Activated CD8-positive, alpha-beta T cell treated with anti-CD3 and anti-CD28 coated beads for 36 hours (primary cell): ENCODE measurements at regions not wholly inside any gene's neighbourhood (a gene's known extent, or its start where the extent isn't known, plus 50 kb on each side); places are given as distances from the start of the nearest gene placed in this dataset.

Source experiments
- ATAC-seq: fragments of 200-7000 bp; cut with Tn5 transposase; one replicate; pipeline ENCODE4 v1.10.0; 2021; ENCODE audit warnings: mild to moderate bottlenecking, moderate library complexity
- CTCF ChIA-PET: fragments of 350-600 bp; sonication (Branson Sonifier 250); formaldehyde crosslinking; loops from one replicate; lab custom pipeline; 2021; ENCODE audit warnings: antibody characterized with exemption; lab: Charles Lee
- POLR2A ChIA-PET: fragments of 350-600 bp; sonication (Branson Sonifier 250); formaldehyde crosslinking; loops from one replicate; lab custom pipeline; 2021; ENCODE audit warnings: antibody characterized with exemption; lab: Charles Lee
- DNase-seq: peaks from one replicate; pipeline ENCODE4 v3.0.0-alpha.2; 2020
- H3K27ac Mint-ChIP-seq: one replicate; pipeline ENCODE4 v1.8.0; 2021; ENCODE audit warnings: mild to moderate bottlenecking, mixed read lengths
- H3K27me3 Mint-ChIP-seq: one replicate; pipeline ENCODE4 v1.8.0; 2021; ENCODE audit warnings: mixed read lengths
- H3K36me3 Mint-ChIP-seq: one replicate; pipeline ENCODE4 v1.8.0; 2021; ENCODE audit warnings: low read depth, mixed read lengths
- H3K4me1 Mint-ChIP-seq: one replicate; pipeline ENCODE4 v1.8.0; 2021; ENCODE audit warnings: low read depth, mixed read lengths
- H3K4me3 Mint-ChIP-seq: one replicate; pipeline ENCODE4 v1.8.0; 2021; ENCODE audit warnings: mild to moderate bottlenecking, moderate library complexity, mixed read lengths
- H3K9me3 Mint-ChIP-seq: one replicate; pipeline ENCODE4 v1.8.0; 2021; ENCODE audit warnings: mixed read lengths
- intact Hi-C: fragments of 100-400 bp; cut with micrococcal nuclease; formaldehyde crosslinking; loops from one replicate; pipeline ENCODE4 v1.10.0; 2022
- TF ChIP-seq, protein P1 (sequence below): fragments of 200-600 bp; IDR thresholded peaks from one replicate; pipeline ENCODE4 v1.8.0; 2022; ENCODE audit warnings: antibody characterized with exemption, mild to moderate bottlenecking

DNA sequence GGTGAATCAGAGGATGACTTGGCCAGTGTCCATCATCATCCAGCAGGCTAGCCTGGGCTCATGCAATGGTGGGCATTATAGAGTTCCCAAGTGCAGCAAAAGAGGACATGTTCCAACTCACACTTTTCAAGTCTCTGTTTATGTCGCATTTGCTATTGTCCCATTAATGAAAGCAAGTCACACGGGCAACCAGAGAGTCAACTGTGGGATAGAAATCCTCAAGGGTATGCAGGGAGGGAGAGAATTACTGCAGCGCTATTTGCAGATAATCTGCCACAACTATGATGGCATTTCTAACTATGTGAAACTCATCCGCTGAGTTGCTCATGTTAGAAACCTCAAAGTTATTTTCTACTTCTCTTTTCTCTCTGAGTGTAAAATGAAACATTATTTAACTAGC is 78.5 kb upstream of the TAB3 start:
- H3K36me3 Mint-ChIP-seq: no peaks in the 10 kb centered on the region
- intact Hi-C loops: no loop called here
- ChIA-PET CTCF (no interaction called here), POLR2A (no interaction called here)
- ATAC-seq (no peak), DNase-seq (no peak)
- peaks cover 5% of the 10 kb centered on the region for H3K4me1 Mint-ChIP-seq
- no peaks in the 10 kb centered on the region for H3K27me3 Mint-ChIP-seq
- TF ChIP-seq, protein P1, sequence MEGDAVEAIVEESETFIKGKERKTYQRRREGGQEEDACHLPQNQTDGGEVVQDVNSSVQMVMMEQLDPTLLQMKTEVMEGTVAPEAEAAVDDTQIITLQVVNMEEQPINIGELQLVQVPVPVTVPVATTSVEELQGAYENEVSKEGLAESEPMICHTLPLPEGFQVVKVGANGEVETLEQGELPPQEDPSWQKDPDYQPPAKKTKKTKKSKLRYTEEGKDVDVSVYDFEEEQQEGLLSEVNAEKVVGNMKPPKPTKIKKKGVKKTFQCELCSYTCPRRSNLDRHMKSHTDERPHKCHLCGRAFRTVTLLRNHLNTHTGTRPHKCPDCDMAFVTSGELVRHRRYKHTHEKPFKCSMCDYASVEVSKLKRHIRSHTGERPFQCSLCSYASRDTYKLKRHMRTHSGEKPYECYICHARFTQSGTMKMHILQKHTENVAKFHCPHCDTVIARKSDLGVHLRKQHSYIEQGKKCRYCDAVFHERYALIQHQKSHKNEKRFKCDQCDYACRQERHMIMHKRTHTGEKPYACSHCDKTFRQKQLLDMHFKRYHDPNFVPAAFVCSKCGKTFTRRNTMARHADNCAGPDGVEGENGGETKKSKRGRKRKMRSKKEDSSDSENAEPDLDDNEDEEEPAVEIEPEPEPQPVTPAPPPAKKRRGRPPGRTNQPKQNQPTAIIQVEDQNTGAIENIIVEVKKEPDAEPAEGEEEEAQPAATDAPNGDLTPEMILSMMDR: no peak
- H3K9me3 Mint-ChIP-seq: no peaks in the 10 kb centered on the region
- H3K4me3 Mint-ChIP-seq: no peak overlapping the region
- H3K27ac Mint-ChIP-seq: no peak overlapping the region

DNA sequence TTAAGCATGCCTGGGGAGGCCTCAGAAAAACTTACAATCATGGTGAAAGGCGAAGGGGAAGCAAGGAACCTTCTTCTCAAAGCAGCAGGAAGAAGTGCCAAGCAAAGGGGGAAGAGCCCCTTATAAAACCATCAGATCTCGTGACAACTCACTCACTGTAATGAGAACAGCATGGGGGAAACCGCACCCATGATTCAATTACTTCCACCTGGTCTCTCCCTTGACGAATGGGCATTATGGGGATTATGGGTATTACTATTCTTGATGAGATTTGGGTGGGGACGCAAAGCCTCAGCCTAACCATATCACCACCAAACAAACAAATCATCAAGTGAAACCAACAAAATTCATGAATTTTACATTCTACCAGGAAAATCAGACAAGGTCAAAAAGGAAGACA is 76.7 kb upstream of the TAB3 start:
- ChIA-PET POLR2A (no interaction called here), CTCF (no interaction called here)
- DNase-seq (no peak), ATAC-seq (no peak)
- no peaks in the 10 kb centered on the region for H3K27me3 Mint-ChIP-seq
- no peaks in the 10 kb centered on the region for H3K9me3 Mint-ChIP-seq
- intact Hi-C loops: no loop called here
- no peak overlapping the region for H3K27ac Mint-ChIP-seq
- no peaks in the 10 kb centered on the region for H3K36me3 Mint-ChIP-seq
- H3K4me3 Mint-ChIP-seq: no peak overlapping the region
- TF ChIP-seq, protein P1: no peak
- no peaks in the 10 kb centered on the region for H3K4me1 Mint-ChIP-seq

DNA sequence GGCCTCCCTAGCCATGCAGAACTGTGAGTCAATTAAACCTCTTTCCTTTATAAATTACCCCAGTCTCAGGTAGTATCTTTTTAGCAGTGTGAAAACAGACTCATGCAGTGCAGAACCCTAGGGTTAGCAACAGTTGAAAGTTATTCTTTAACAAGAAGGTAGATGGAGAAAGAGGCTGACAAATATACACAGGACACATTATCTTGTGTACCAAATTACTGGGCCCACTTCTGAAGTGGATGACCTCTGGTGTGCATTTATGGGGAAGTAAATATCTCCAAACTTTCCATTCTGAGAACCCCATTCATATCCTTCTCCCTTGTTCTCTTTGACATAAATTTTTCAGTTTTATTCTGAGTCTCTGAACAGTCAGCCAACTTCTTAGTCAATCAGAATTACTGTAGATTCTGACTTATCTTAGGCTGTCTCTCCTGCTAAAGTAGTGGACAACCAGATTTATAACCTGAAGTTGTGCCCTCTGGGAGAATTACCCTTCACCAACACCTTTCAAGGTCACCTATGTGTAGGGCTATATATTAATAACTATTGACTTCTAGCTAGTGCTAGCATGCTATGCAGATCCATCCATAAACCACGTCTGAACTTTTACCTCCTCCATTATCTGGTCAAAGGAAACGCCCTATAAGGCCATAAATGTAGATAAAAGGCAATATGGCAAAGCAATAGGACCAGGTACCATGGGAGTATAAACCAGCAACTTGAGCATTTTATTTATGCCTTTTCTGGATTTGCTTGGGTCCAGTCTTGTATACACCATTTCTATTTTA is 72.5 kb upstream of the TAB3 start:
- Mint-ChIP-seq H3K4me1 (no peaks in the 10 kb centered on the region), H3K27ac (no peak overlapping the region), H3K36me3 (no peaks in the 10 kb centered on the region), H3K4me3 (no peak overlapping the region), H3K27me3 (no peaks in the 10 kb centered on the region), H3K9me3 (no peaks in the 10 kb centered on the region)
- ChIA-PET CTCF (no interaction called here), POLR2A (no interaction called here)
- intact Hi-C loops: no loop called here
- TF ChIP-seq, protein P1: no peak
- DNase-seq (no peak), ATAC-seq (no peak)

GRCh38 chrX:30957753-30958152 is 68.7 kb upstream of the TAB3 start:
- DNase-seq (no peak), ATAC-seq (no peak)
- no peak overlapping the region for H3K27ac Mint-ChIP-seq
- intact Hi-C loops: no loop called here
- ChIA-PET POLR2A (no interaction called here), CTCF (no interaction called here)
- H3K9me3 Mint-ChIP-seq: no peaks in the 10 kb centered on the region
- no peaks in the 10 kb centered on the region for H3K4me1 Mint-ChIP-seq
- H3K4me3 Mint-ChIP-seq: no peak overlapping the region
- no peaks in the 10 kb centered on the region for H3K36me3 Mint-ChIP-seq
- TF ChIP-seq, protein P1: no peak
- H3K27me3 Mint-ChIP-seq: no peaks in the 10 kb centered on the region

- TF ChIP-seq, protein P1: no peak
- ATAC-seq (no peak), DNase-seq (no peak)
- ChIA-PET POLR2A (no interaction called here), CTCF (no interaction called here)
- H3K4me1 Mint-ChIP-seq: no peaks in the 10 kb centered on the region
- H3K36me3 Mint-ChIP-seq: no peaks in the 10 kb centered on the region
- H3K27ac Mint-ChIP-seq: no peak overlapping the region
- H3K4me3 Mint-ChIP-seq: no peak overlapping the region
- no peaks in the 10 kb centered on the region for H3K9me3 Mint-ChIP-seq
- no peaks in the 10 kb centered on the region for H3K27me3 Mint-ChIP-seq
- intact Hi-C loops: no loop called here
These were observed 66.6 kb upstream of the TAB3 start for GRCh38 chrX:30955687-30956086.
